GM19463 (cell line): ENCODE measurements at regions not wholly inside any gene's neighbourhood (a gene's known extent, or its start where the extent isn't known, plus 50 kb on each side); places are given as distances from the start of the nearest gene placed in this dataset.

ENCODE experiments used
- ATAC-seq: cut with Tn5 transposase; IDR thresholded peaks from one replicate; pipeline ENCODE4 v1.9.1; 2021; ENCODE audit warnings: mild to moderate bottlenecking, moderate library complexity; ENCODE audit not compliant: unreplicated experiment

DNA sequence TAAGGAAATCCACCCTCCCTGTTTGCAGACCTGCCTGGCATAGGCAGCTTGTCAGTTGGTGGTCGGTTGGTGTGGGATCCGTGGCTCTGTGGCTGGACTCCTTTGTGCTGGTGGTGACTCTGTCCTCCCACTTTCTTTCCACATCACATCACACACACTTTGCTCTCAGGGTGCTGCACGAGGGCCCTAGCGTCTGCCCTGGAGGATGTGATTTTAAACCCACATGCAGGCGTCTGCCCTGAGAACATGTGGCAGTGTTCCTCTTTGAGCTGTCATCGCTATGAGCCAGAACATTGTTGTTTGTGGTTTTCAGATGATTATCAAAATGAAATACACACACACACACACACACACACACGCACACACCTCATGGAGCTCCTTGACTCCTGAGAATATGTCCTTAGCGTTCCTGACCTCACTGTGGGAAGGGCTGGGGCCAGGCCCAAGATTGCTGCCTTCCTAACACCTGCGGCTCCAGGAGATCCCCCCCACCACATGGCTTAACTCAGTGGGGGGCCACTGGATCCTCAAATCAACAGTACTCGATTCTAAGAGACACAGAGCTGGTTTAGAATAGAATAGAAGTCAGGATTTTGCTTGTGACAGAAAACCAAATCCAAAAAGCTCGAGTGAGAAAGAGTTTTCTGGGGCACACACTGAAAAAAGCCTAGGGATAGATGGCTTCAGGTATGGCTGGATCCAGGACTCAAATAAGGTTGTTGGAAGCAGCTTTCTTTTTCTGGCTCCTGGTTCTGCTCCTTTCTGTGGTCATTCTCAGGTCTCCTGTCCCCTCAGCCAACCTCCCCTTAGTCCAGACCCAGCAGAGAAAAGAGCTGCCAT lies 54.8 kb downstream of the RTP5 start:
- no peak for ATAC-seq

DNA sequence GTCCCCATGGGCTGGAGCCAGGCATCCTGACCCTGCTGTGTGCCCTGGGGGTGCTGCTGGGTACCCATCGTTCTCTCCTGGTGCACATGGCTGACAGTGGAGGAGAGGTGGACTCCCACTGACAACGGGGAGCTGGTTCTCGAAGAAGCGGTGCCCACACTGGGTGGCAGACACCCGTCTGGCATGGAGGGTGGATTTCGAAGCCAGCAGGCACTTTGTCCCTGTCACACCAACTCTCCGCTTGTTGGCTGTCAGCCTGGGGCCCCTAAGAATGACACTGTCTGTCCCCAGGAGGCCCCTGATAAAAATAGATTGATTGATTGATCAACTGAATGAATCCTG lies 55.4 kb downstream of the RTP5 start:
- no peak for ATAC-seq

DNA sequence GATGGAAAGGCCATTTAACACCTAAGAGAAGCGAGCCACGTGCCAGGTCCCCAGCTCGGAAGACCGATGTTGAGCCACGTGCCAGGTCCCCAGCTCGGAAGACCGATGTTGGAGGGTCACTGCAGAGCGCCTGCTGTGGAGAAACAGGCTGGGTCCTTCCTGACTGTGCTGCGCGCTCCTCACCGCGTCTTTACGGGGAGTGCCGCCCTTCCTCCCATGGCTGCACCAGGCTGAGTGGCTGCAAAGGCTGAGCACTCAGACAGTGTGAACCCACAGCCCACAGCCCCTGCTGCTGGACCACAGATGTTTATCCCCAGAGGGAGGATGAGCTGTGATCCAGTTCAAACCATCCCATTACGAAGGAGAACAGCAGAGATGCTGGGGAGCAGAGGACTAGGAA lies 55.7 kb downstream of the RTP5 start:
- ATAC-seq, result no peak

DNA sequence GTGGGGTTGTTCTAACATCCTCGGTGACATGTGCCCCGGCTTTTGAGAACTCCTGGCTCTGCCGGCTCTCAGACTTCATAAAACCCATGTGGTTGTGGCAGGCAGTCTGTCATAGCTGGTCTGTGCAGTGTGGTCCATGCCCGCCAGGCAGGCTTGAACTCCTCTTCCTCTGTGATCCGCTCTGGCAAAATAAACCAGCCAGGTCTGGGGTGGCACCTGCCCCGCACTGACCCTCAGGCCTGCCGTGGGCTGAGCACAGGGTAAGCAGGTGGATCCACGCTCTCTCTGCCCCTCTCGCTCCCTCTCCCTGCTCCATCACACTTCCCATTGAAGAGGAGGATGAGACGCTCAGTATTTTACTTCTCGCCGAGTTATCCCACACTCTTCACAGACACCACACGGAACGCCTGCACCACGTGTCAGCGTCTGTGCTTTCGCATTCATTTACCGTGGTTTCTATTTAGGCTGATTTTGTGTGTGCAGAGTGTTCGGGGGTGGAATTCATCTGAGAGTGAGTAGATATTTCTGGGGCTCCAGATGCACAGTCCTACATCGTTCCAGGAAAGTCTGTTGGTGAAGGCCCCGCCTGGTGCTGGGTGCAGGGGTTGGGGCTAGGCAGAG lies 56.4 kb downstream of the RTP5 start:
- ATAC-seq, result no peak

- no peak for ATAC-seq
Observed at GRCh38 chr2:241926541-241927311, 57.2 kb downstream of the RTP5 start.

- ATAC-seq, result no peak
Observed at GRCh38 chr2:241929551-241930490, 60.3 kb downstream of the RTP5 start.

DNA sequence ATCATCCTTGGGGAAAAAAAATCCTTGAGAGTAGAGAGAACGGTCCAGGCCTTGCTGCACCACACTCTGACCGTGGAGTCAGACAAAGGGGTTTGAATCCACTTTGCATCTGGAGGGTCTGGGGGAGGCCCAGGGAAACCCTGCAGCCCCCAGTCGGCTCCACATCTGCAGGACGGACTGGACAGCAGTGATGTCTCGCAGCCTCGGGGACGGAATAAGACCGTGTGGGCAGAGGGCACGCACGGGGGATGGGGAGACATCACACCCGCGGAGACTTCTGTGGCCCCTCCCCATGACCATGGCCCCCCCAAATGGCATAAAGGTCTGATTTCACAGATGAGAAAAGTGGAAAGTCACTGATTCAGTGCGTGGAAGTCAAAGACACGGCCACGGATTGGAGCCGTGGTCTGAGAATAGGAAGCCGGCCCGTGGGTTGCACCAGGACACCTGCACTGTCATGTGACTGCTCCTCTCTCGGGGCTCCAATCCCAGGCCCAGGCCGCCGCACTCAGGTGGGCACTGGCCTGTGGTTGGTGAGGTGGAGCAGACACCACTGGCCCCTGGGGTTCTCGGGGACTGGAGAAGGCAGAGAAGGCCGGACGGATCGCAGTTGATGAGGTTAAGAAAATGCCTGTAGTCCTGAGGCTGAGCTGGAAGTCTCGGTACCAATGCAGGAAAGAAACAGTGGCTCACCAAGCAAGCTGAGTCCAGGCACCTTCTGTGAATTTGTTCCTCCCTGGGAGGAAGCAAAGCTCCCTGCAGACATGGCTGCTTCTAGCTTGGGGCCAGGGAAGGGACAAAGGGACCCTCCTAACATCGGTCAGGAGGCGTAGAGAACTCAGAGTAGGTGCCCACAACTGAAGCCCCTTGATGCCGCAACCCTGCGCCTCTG lies 61.8 kb downstream of the RTP5 start:
- ATAC-seq, result no peak

GRCh38 chr2:241931976-241932898 lies 62.7 kb downstream of the RTP5 start:
- no peak for ATAC-seq

DNA sequence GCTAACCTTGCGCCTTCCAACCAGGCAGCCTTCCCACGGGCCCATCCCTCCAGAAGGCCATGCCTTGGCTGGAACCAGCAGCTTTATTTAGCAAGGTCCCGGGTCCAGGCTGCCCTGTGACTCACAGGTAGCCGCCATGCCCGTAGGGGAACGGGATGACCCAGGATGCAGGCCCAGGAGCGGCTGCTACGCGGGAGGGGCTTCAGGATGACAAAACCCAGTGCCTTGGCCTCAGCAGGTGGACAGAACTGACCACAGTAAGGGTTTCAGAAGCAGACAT lies 63.3 kb downstream of the RTP5 start:
- no peak for ATAC-seq

- ATAC-seq, result no peak
Observed at GRCh38 chr2:241933179-241933911, 63.8 kb downstream of the RTP5 start.

DNA sequence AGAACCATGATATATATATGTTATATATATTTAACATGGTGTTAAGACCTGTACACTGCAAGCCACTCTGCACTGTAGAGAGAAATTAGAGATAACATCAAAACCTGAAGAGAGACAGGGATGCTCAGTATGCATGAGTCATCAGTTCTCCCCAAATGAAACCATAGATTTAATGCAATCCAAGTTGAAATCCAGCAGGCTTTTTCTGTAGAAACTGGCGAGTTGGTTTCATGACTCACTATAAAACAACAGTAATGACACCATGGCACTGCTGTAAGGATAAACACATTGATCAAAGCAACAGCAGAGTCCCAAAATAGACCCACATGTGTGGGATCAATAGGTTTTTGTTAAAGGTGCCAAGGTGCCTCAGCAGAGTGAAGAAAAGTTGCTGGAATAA lies 65.8 kb downstream of the RTP5 start:
- ATAC-seq, result no peak

DNA sequence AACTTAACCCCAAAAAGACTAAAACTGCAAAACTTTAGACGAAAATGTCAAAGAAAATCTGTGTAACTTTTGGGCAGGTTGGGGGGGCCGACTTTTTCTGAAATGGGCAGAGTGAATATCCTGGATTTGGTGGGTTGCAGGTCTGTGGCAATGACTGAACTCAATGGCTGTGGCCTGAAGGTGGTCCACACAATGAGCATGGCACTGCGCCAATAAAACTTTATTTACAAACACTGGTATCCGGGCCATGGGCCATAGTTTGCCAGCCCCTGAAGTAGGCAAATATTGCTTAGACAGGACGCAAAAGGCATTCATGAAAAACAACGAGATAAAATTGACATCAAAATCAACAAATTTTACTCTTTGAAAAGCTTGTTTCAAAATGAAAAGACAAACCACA lies 66.2 kb downstream of the RTP5 start:
- ATAC-seq, result no peak

DNA sequence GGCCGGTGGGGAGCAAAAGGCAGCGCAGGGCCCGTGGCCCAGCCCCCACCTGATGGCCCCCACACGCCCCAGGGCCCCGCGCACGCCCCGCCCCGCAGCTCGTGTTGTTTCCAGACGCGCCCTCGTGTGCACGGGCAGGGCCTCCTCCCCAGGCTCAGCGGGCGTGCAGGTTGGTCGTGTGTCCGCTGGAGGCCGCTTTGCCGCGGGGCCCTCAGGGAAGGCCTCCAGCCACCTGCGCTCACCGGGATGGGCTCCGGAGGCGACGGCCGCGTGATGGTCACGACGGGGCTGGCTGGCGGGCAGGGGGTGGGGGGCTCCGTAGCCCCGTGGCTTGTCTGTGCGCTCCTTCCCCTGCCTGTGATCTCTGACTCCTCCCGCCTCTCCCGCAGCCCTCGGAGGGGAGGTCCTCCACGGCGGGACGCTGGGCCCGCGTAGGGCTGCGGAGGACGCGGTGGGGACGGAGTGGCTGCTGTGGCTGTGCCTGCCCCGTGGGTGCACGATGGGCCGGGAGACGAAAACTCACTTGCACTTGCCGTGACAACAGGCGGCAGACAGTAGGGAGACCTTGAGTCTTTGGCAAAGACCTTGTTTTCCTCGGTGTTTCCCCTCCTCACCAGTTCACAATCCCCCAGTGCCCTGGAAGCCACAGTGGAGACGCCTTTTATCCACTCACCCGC lies 67.1 kb downstream of the RTP5 start:
- no peak for ATAC-seq

GRCh38 chr2:241937297-241937696 lies 67.8 kb downstream of the RTP5 start:
- no peak for ATAC-seq

DNA sequence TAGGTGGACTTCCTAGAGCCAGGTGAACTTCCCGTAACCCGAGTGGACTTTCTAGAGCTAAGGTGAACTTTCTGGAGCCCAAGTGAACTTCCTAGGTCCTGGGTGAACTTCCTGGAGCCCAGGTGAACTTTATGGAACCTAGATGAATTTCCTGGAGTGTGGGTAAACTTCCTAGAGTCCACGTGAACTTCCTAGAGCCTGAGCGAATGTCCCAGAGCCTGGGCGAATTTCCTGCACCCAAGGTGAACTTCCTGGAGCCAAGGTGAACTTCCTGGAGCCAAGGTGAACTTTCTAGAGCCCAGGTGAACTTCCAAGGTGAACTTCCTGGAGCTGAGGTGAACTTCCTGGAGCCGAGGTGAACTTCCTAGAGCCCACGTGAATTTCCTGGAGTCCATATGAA lies 70.0 kb downstream of the RTP5 start:
- ATAC-seq, result no peak

- no peak for ATAC-seq
Observed at GRCh38 chr2:241940329-241940728, 70.8 kb downstream of the RTP5 start.

DNA sequence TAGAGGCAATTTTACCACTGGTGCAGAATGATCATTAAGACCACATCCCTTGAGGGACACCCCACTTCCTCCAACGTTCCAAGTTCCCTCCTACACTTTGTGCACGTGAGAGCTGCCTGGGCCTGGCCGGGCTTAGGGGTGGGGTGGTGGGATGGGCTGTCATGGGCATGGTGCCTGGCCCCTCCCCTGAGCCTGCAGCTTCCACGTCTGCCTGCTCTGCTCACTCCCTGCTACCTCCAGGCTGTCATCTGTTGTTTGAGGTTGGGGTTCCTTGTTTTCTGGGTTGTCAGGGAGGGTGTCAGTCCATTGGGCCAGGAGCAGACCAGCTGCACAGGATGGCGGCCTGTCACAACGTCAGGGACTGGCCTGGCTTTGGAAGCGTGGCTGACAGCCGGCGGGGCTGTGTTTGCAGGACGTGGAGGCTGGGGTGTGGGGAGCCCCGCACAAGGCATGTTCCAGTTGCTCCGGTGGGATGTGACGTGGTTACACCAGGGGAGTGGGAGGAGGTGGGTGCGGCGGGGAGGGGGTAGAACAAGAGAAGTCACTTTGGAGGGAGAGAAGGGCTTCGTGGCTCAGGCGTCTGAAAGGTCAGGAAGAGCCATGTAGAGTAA lies 72.3 kb downstream of the RTP5 start:
- ATAC-seq, result no peak
